ENCODE measurements at regions not wholly inside any gene's neighbourhood (a gene's known extent, or its start where the extent isn't known, plus 50 kb on each side); places are given as distances from the start of the nearest gene placed in this dataset.

GRCh38 chr5:36756848-36757247, 119.7 kb upstream of the NIPBL start:
- TF ChIP-seq POLR2A (IDR thresholded peaks at IDR 0.05) (no peak), CTCF (IDR thresholded peaks at IDR 0.05) (no peak)
- H3K27me3 ChIP-seq = no peaks in the 10 kb centered on the region
- H3K36me3 ChIP-seq = no peaks in the 10 kb centered on the region
- ATAC-seq (no peak), DNase-seq (no peak)
- H3K27ac ChIP-seq = no peak overlapping the region
- intact Hi-C loops (cut with DNase I) = no loop called here
- no peaks in the 10 kb centered on the region for H3K4me1 ChIP-seq
- no peak overlapping the region for H3K4me3 ChIP-seq
- no peaks in the 10 kb centered on the region for H3K9me3 ChIP-seq
- WGBS (ENCODE audit: insufficient coverage, low coverage, low lambda C conversion rate, missing lambda C conversion rate) = 80% methylated on average over 1 of the region's 2 CpGs

- WGBS (ENCODE audit: insufficient coverage, low coverage, low lambda C conversion rate, missing lambda C conversion rate) = 63% methylated on average over 1 of the region's 1 CpG
- ATAC-seq = no peak
- Histone ChIP-seq H3K27ac (no peak overlapping the region), H3K27me3 (no peaks in the 10 kb centered on the region), H3K4me3 (no peak overlapping the region), H3K4me1 (no peaks in the 10 kb centered on the region), H3K36me3 (no peaks in the 10 kb centered on the region), H3K9me3 (no peaks in the 10 kb centered on the region)
- intact Hi-C loops (cut with DNase I) = no loop called here
- TF ChIP-seq POLR2A (IDR thresholded peaks at IDR 0.05) = no peak
- TF ChIP-seq CTCF (IDR thresholded peaks at IDR 0.05) = no peak
- no peak for DNase-seq
Observed at GRCh38 chr5:36759117-36759516, 117.5 kb upstream of the NIPBL start.

DNA sequence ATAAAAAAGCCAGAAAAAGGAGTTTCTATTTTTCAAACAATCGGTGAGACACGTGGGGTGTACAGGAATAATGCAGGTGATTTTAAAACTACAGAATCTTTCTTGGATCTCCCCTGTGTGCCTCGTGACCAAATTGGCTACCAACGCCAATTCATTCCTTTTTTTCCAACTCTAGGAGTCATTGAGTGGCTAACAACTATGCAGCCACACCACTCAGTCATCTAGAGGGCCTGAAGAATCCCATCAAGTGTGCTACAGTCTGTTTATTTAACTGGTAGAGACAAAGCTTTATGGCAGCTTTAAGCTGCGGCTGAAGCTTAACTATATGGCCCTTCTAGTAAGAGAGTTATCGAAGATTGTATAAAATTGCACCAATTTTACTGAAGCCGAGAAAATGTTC, 113.1 kb upstream of the NIPBL start:
- WGBS (ENCODE audit: insufficient coverage, low coverage, low lambda C conversion rate, missing lambda C conversion rate) = 66% methylated on average over 6 of the region's 7 CpGs
- Histone ChIP-seq H3K9me3 (no peaks in the 10 kb centered on the region), H3K4me1 (no peaks in the 10 kb centered on the region), H3K4me3 (no peak overlapping the region), H3K27ac (no peak overlapping the region), H3K36me3 (no peaks in the 10 kb centered on the region), H3K27me3 (no peaks in the 10 kb centered on the region)
- TF ChIP-seq CTCF (IDR thresholded peaks at IDR 0.05) = no peak
- TF ChIP-seq POLR2A (IDR thresholded peaks at IDR 0.05) = no peak
- ATAC-seq (no peak), DNase-seq (no peak)
- intact Hi-C loops (cut with DNase I) = no loop called here

DNA sequence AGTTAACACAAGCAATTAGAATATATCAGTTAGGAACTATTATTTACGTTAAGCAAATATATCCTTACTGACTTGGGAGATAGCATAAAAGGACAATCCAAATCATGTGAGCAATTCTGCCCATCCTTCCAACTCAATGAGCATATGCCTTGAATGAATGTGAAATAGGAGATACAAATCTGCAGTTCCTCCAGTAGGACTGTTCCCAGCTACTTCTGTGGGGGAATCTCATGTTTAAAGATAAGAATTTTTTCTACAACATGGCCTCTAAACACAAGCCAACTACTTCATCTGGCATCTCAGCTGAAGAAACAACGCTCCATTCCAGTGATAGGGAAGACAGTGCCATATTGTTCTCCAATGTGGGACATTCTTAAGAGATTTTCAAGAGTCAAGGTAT, 110.7 kb upstream of the NIPBL start:
- intact Hi-C loops (cut with DNase I) = no loop called here
- whole genome bisulfite sequencing (ENCODE audit: insufficient coverage, low coverage, low lambda C conversion rate, missing lambda C conversion rate) = 47% methylated on average over 2 of the region's 2 CpGs
- ATAC-seq (no peak), DNase-seq (no peak)
- no peaks in the 10 kb centered on the region for H3K4me1 ChIP-seq
- H3K9me3 ChIP-seq = no peaks in the 10 kb centered on the region
- no peaks in the 10 kb centered on the region for H3K27me3 ChIP-seq
- no peaks in the 10 kb centered on the region for H3K36me3 ChIP-seq
- no peak overlapping the region for H3K4me3 ChIP-seq
- H3K27ac ChIP-seq = no peak overlapping the region
- no peak for TF ChIP-seq POLR2A (IDR thresholded peaks at IDR 0.05)
- TF ChIP-seq CTCF (IDR thresholded peaks at IDR 0.05) = no peak

DNA sequence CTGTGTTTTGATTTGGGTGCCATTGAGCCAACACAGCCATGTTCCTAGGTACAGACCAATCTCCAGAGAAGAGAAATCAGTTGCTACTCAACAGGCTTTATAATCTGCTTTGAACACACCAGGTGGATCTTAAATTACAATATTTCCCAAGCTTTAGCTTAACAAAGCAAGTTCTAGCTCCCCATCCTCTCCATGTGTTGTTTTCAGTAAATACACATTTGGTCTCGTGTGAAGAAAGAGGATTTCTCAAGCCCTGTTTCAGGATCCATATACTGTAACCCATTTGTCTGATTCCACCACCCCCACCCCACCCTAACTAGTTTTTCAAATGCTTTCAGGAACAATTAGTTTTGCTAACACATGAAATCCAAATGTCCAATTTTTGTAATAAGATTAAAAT, 109.6 kb upstream of the NIPBL start:
- no peak for TF ChIP-seq POLR2A (IDR thresholded peaks at IDR 0.05)
- TF ChIP-seq CTCF (IDR thresholded peaks at IDR 0.05) = no peak
- no peak overlapping the region for H3K4me3 ChIP-seq
- H3K27ac ChIP-seq = no peak overlapping the region
- intact Hi-C loops (cut with DNase I) = no loop called here
- ATAC-seq (no peak), DNase-seq (no peak)
- H3K9me3 ChIP-seq = no peaks in the 10 kb centered on the region
- H3K27me3 ChIP-seq = no peaks in the 10 kb centered on the region
- WGBS (ENCODE audit: insufficient coverage, low coverage, low lambda C conversion rate, missing lambda C conversion rate) = 88% methylated on average over 1 of the region's 1 CpG
- H3K4me1 ChIP-seq = no peaks in the 10 kb centered on the region
- H3K36me3 ChIP-seq = no peaks in the 10 kb centered on the region
